GM21717 (cell line): ENCODE measurements at regions not wholly inside any gene's neighbourhood (a gene's known extent, or its start where the extent isn't known, plus 50 kb on each side); places are given as distances from the start of the nearest gene placed in this dataset.

Experiments
- ATAC-seq: cut with Tn5 transposase; IDR thresholded peaks from one replicate; pipeline ENCODE4 v1.9.1; 2021; ENCODE audit warnings: mild to moderate bottlenecking, moderate library complexity; ENCODE audit not compliant: unreplicated experiment

GRCh38 chr21:35663856-35664606 lies 396.3 kb downstream of the SETD4 start:
- no peak for ATAC-seq

- no peak for ATAC-seq
Measured at GRCh38 chr21:35658242-35658641, 402.1 kb downstream of the SETD4 start.

DNA sequence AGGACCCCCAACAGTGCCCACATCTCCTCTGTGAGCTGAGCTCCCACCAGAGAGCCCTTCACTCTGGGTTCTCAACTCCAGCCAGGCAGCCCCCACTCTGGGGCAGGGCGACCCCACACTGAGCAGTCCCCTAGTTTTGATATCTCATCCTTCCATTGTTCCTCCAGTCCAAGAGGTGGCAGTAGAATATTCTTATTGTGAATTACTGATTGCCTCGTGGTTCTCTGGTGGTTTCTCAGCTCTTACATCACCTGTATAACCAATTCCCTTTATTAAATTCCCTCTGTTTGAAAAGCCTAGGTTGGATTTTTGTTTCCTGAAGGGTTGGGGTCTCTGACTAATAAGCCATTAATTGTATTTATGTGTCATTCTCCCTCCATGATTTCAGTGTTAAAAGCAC lies 407.5 kb downstream of the SETD4 start:
- no peak for ATAC-seq

DNA sequence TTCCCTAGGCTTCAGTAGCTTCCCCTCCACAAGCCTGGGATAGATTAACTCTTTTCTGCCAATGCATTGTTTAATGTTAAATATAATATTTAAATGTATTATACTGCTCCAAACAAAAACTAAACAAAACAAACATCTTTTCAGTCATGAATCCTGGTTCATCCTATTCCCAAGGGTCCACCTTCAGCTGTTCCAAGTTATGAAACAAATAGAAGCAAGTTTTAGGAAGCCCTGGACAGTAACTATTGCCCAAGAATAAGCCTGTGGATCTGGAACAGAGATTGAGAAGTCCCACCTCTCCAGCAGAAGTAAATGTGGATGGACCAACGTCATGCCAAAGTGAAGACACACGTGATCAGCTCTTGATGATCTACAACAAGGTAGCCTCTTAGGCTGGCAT lies 408.1 kb downstream of the SETD4 start:
- no peak for ATAC-seq

GRCh38 chr21:35651196-35651595 lies 409.1 kb downstream of the SETD4 start:
- ATAC-seq, result no peak

DNA sequence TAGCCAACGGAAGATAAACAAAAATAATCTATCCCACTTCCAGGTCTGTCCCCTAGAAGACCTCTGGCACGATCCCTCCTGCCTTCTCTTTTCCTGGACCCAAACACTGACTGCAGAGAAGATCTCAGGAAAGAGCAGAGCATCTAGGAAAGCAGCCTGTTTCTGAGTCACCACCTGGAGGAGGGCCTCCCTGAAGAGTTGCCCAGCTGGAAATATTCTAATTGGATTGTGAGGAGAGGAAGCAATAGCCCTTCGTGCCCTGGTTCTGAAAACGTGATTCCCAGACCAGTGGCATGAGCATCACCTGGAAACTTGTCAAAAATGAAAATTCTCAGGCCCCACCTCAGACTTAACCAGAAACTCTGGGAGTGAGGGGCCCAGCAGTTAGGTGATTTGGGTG lies 411.1 kb downstream of the SETD4 start:
- ATAC-seq, result no peak

GRCh38 chr21:35648512-35648911 lies 411.8 kb downstream of the SETD4 start:
- no peak for ATAC-seq

DNA sequence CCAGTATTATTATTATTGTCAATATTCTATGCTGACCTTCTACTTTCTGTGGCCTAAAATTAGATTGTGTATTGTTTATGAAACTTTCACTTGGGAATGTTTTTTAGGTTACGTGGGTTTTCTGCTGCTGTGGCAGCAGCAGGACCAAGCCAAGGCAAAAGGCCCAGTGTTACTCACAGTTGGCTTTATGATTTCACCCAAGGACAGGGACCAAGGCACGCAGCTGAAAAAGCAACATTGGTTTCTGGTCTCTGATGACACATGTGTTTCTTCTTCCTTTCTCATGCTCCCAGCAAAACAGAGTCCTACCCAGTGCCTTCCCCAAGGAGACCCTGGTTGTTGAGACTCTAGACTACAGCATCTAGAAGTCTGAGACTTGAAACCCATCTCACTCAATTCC lies 413.7 kb downstream of the SETD4 start:
- ATAC-seq, result no peak

DNA sequence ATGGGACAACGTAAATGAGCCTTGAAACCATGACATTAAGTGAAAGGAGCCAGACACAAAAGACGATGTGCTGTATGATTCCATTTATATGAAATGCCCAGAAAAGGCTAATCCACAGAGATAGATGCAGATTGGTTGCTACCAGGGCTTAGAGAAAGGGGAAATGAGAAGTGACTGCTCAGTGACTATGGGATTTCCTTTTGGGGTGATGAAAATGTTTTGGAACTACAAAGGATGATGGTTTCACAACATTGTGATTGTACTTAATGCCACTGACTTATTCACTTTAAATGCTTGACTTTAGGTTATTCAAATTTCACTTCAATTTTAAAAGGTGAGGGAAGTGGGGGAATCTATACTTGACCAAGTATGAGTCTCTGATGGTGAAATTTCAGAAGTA lies 414.3 kb downstream of the SETD4 start:
- no peak for ATAC-seq

GRCh38 chr21:35644523-35644922 lies 415.8 kb downstream of the SETD4 start:
- no peak for ATAC-seq

- ATAC-seq, result no peak
Measured at GRCh38 chr21:35643176-35643575, 417.1 kb downstream of the SETD4 start.

GRCh38 chr21:35641271-35642016 lies 418.9 kb downstream of the SETD4 start:
- no peak for ATAC-seq

DNA sequence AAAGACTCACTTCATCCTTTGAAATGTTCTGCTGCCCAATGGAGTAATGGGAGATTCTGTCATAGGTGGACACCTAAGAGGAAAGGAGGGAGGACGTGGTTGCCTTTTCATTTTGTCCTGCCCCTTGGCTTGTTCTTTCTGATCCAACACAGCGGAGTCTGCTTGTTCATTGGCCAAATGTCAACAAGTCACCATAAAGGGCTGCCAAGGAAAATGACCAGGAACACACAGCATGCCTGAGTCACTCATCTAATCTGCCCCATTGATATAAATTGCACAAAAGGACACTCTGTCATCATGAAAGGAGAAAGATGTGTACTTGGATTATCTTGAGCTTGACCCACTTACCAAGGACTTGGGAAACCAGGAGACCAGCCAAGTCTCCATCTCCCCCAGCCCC lies 422.9 kb downstream of the SETD4 start:
- no peak for ATAC-seq

- no peak for ATAC-seq
Measured at GRCh38 chr21:35635994-35636393, 424.3 kb downstream of the SETD4 start.

- ATAC-seq, result no peak
Measured at GRCh38 chr21:35635261-35635660, 425.1 kb downstream of the SETD4 start.

GRCh38 chr21:35633501-35633900 lies 426.8 kb downstream of the SETD4 start:
- no peak for ATAC-seq

- ATAC-seq, result no peak
Measured at GRCh38 chr21:35632711-35633110, 427.6 kb downstream of the SETD4 start.

DNA sequence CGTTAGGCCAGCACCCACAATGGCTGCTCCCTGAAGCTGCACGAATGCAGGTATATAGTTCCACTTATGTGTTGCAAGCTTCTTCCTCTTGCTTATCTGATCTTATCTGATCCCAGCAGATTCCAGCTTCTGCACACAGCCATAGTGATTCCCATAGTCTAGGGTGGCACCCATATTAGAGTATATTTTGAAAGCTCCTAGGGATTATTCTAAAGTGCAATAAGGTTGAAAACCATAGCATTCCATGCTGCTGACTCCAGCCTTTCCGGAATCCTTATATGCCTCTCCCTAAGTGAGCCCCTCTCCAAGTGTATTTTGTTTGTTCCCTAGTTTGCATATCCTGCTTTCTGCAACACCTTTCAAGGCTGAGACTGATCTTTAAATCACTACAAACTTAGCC lies 432.0 kb downstream of the SETD4 start:
- no peak for ATAC-seq

GRCh38 chr21:35627462-35627861 lies 432.9 kb downstream of the SETD4 start:
- no peak for ATAC-seq

DNA sequence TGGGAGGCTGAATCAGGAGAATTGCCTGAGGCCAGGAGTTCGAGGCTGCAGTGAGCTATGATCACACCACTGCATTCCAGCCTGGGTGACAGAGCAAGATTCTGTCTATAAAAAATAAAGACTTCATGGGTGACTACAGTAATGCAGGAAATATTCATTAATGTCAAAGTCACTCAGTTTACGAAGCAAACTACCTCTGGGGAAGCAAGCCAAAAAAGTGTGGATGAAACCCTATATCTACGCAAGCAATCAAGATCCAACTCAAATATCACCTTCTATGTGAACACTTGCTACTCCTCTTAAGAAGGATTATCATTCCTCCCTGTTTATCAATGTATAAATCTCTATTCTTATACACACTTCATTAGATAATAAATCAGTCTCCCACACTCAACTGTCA lies 434.8 kb downstream of the SETD4 start:
- ATAC-seq, result no peak

- no peak for ATAC-seq
Measured at GRCh38 chr21:35624901-35625300, 435.4 kb downstream of the SETD4 start.

DNA sequence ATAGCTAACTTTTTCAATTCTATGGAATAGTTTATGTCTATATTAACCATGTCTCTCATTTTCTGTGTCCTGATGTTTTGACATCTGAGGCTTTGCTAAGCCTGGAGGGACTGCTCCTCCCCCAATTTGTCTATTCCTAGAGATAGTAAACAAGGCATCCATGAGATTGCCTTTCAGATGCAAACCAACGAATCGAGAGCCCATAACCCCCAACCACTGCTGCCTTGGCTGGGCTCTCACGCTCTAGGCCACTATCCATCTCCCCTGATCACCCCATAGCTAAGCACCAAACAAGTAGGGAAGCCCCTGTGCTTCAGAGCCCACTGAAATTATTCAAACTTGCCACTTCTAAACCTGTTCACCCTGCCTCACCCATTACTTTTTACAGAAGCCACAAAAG lies 437.7 kb downstream of the SETD4 start:
- no peak for ATAC-seq

DNA sequence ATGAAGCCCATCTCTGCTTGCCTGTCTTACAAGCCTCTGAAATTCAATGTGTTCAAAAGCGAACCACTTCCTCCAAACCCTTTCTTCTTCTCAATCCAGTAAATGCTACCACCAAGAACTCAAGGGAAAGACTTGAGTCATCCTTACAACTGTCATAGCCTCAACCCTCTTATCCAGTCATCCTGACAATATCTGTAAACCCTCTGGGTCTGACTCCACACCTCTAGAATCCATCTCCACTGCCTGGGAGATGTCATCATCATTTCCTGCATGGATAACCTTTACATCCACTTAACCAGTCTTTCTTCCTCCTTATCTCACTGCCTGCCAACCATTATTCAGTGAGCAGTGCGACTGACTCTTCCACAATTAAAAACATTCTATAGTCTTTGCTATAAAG lies 441.1 kb downstream of the SETD4 start:
- ATAC-seq, result no peak
